Keratinocyte (primary cell): ENCODE measurements at regions not wholly inside any gene's neighbourhood (a gene's known extent, or its start where the extent isn't known, plus 50 kb on each side); places are given as distances from the start of the nearest gene placed in this dataset.

ENCODE experiments used
- EZH2 ChIP-seq: IDR thresholded peaks from one replicate; pipeline ENCODE4 v1.6.1; 2012; ENCODE audit warnings: inconsistent platforms, mild to moderate bottlenecking, low read length, moderate library complexity
- TF ChIP-seq, protein P1 (sequence below), 3 experiments: IDR thresholded peaks in 1 of 3; conservative IDR thresholded peaks in 1 of 3; optimal IDR thresholded peaks in 1 of 3; 2 replicates in 2 of 3; 3 replicates in 1 of 3; pipeline versions ENCODE3 to v1.5.1; 2011; ENCODE audit warnings: low read length in 3 of 3, mild to moderate bottlenecking in 3 of 3, moderate library complexity in 2 of 3, control low read depth in 1 of 3, inconsistent platforms in 1 of 3; ENCODE audit not compliant: insufficient read depth in 2 of 3; ENCODE audit errors: extremely low read depth in 1 of 3

DNA sequence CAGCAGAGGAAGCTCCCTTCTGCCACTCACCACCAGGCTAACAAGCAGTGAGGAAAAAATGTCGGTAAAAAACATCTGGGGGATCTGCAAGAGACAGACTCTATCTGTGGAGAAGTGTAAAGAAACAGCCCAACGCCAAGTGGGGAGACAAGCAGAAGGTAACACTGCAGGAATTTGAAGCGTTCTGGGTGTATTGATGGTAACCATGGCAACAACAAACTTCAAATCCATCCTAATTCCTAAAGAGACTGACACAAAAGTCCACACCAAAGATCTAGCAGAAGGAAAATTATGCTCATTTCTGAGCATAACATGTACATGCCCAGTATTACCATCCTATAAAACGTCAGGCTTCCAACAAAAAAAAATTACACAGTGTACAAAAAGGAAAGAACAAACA lies 449.3 kb downstream of the GABRB3 start:
- TF ChIP-seq, protein P1, sequence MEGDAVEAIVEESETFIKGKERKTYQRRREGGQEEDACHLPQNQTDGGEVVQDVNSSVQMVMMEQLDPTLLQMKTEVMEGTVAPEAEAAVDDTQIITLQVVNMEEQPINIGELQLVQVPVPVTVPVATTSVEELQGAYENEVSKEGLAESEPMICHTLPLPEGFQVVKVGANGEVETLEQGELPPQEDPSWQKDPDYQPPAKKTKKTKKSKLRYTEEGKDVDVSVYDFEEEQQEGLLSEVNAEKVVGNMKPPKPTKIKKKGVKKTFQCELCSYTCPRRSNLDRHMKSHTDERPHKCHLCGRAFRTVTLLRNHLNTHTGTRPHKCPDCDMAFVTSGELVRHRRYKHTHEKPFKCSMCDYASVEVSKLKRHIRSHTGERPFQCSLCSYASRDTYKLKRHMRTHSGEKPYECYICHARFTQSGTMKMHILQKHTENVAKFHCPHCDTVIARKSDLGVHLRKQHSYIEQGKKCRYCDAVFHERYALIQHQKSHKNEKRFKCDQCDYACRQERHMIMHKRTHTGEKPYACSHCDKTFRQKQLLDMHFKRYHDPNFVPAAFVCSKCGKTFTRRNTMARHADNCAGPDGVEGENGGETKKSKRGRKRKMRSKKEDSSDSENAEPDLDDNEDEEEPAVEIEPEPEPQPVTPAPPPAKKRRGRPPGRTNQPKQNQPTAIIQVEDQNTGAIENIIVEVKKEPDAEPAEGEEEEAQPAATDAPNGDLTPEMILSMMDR (optimal IDR thresholded peaks at IDR 0.05 in 1 of 3, IDR thresholded peaks at IDR 0.05 in 1 of 3, conservative IDR thresholded peaks at IDR 0.05 in 1 of 3; ENCODE audit: extremely low read depth in 1 of 3, insufficient read depth in 2 of 3, low read length in 3 of 3), result no peak
- no peak for TF ChIP-seq EZH2
